Neural progenitor cell (in vitro differentiated cells): ENCODE measurements at regions not wholly inside any gene's neighbourhood (a gene's known extent, or its start where the extent isn't known, plus 50 kb on each side); places are given as distances from the start of the nearest gene placed in this dataset.

Experiments used
- DNase-seq: peaks from one replicate; pipeline ENCODE4 v3.0.0-alpha.2; 2016; ENCODE audit warnings: low spot score
- H2AFZ ChIP-seq: fragments of 200-600 bp; sonication (generic); replicated peaks from 2 replicates; pipeline ENCODE4 v1.6.1; 2016; ENCODE audit warnings: antibody characterized with exemption
- H3F3A ChIP-seq: fragments of 200-600 bp; sonication (generic); 2 replicates; pipeline ENCODE4 v1.6.1; 2016; ENCODE audit warnings: antibody characterized with exemption, low read depth
- H3K27ac ChIP-seq: fragments of 200-600 bp; sonication (generic); 2 replicates; pipeline ENCODE4 v1.5.1; 2016; ENCODE audit warnings: mild to moderate bottlenecking
- H3K27me3 ChIP-seq: fragments of 200-600 bp; sonication (generic); 2 replicates; pipeline ENCODE4 v1.6.1; 2016; ENCODE audit warnings: mild to moderate bottlenecking, moderate library complexity
- H3K36me3 ChIP-seq: fragments of 200-600 bp; sonication (generic); 2 replicates; pipeline ENCODE4 v1.5.1; 2016
- H3K4me1 ChIP-seq: fragments of 200-600 bp; sonication (generic); 2 replicates; pipeline ENCODE4 v1.6.1; 2016; ENCODE audit warnings: mixed run types
- H3K4me2 ChIP-seq: fragments of 200-600 bp; sonication (generic); 2 replicates; pipeline ENCODE4 v1.6.1; 2016
- H3K4me3 ChIP-seq: fragments of 200-600 bp; sonication (generic); 2 replicates; pipeline ENCODE4 v1.5.1; 2016
- H3K79me2 ChIP-seq: fragments of 200-600 bp; sonication (generic); 2 replicates; pipeline ENCODE4 v1.6.1; 2016; ENCODE audit warnings: low read depth
- H3K9ac ChIP-seq: fragments of 200-600 bp; sonication (generic); 2 replicates; pipeline ENCODE4 v1.6.1; 2016
- H3K9me3 ChIP-seq: fragments of 200-600 bp; sonication (generic); 2 replicates; pipeline ENCODE4 v1.5.1; 2016; ENCODE audit warnings: low read depth
- H4K20me1 ChIP-seq: fragments of 200-600 bp; sonication (generic); 2 replicates; pipeline ENCODE4 v1.6.1; 2016; ENCODE audit warnings: low read depth
- H3K27ac Mint-ChIP-seq: 3 replicates; pipeline ENCODE4 v1.8.0; 2021; ENCODE audit warnings: mixed read lengths
- H3K27me3 Mint-ChIP-seq: 2 replicates; pipeline ENCODE4 v1.8.0; 2022; ENCODE audit warnings: low read depth, mild to moderate bottlenecking, inconsistent platforms, moderate library complexity, mixed read lengths; ENCODE audit not compliant: insufficient read depth
- H3K36me3 Mint-ChIP-seq: 3 replicates; pipeline ENCODE4 v1.8.0; 2021; ENCODE audit warnings: mixed read lengths
- H3K4me1 Mint-ChIP-seq: 3 replicates; pipeline ENCODE4 v1.8.0; 2021; ENCODE audit warnings: mixed read lengths
- H3K4me3 Mint-ChIP-seq: 3 replicates; pipeline ENCODE4 v1.8.0; 2021; ENCODE audit warnings: mild to moderate bottlenecking, moderate library complexity, mixed read lengths
- H3K9me3 Mint-ChIP-seq: 3 replicates; pipeline ENCODE4 v1.8.0; 2020; ENCODE audit warnings: mixed read lengths
- EZH2 ChIP-seq: fragments of 200-600 bp; sonication (generic); IDR thresholded peaks from 2 replicates; pipeline ENCODE4 v1.6.1; 2017; ENCODE audit warnings: antibody characterized with exemption, mild to moderate bottlenecking, moderate library complexity
- EZH2phosphoT487 ChIP-seq: fragments of 200-600 bp; sonication (generic); IDR thresholded peaks from 2 replicates; pipeline ENCODE4 v1.6.1; 2017; ENCODE audit warnings: antibody characterized with exemption
- TF ChIP-seq, protein P1 (sequence below): fragments of 200-600 bp; sonication (generic); IDR thresholded peaks from 2 replicates; pipeline ENCODE4 v1.5.1; 2017; ENCODE audit warnings: antibody characterized with exemption, mild to moderate bottlenecking

DNA sequence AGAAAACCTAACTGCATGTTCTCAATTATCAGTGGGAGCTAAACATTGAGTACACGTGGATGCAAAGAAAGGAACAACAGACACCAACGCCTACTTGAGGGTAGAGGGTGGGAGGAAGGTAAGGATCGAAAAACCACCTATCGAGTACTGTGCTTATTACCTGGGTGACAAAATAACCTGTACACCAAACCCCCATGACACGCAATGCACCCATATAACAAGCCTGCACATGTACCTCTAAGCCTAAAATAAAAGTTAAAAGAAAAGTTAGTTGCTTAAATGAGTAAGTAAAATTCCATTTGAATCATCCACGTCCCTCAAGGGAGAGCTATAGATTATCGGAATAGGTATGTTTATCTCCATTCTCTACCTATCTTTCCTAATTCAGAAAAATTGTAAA lies 210.2 kb upstream of the ADCY2 start:
- H3K9me3 ChIP-seq, result no peaks in the 10 kb centered on the region
- Mint-ChIP-seq H3K9me3 (no peaks in the 10 kb centered on the region), H3K27me3 (peaks cover 4% of the 10 kb centered on the region), H3K27ac (no peak overlapping the region), H3K36me3 (no peaks in the 10 kb centered on the region), H3K4me1 (no peaks in the 10 kb centered on the region), H3K4me3 (no peak overlapping the region)
- no peaks in the 10 kb centered on the region for H3F3A ChIP-seq
- H3K27ac ChIP-seq, result no peak overlapping the region
- no peak overlapping the region for H3K4me2 ChIP-seq
- no peak for TF ChIP-seq EZH2phosphoT487
- no peak for TF ChIP-seq EZH2
- TF ChIP-seq, protein P1, sequence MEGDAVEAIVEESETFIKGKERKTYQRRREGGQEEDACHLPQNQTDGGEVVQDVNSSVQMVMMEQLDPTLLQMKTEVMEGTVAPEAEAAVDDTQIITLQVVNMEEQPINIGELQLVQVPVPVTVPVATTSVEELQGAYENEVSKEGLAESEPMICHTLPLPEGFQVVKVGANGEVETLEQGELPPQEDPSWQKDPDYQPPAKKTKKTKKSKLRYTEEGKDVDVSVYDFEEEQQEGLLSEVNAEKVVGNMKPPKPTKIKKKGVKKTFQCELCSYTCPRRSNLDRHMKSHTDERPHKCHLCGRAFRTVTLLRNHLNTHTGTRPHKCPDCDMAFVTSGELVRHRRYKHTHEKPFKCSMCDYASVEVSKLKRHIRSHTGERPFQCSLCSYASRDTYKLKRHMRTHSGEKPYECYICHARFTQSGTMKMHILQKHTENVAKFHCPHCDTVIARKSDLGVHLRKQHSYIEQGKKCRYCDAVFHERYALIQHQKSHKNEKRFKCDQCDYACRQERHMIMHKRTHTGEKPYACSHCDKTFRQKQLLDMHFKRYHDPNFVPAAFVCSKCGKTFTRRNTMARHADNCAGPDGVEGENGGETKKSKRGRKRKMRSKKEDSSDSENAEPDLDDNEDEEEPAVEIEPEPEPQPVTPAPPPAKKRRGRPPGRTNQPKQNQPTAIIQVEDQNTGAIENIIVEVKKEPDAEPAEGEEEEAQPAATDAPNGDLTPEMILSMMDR, result no peak
- H2AFZ ChIP-seq, result no peak overlapping the region
- H3K9ac ChIP-seq, result no peak overlapping the region
- H4K20me1 ChIP-seq, result no peaks in the 10 kb centered on the region
- no peaks in the 10 kb centered on the region for H3K36me3 ChIP-seq
- no peak for DNase-seq
- H3K4me3 ChIP-seq, result no peak overlapping the region
- no peaks in the 10 kb centered on the region for H3K79me2 ChIP-seq
- no peaks in the 10 kb centered on the region for H3K4me1 ChIP-seq
- H3K27me3 ChIP-seq, result no peaks in the 10 kb centered on the region

DNA sequence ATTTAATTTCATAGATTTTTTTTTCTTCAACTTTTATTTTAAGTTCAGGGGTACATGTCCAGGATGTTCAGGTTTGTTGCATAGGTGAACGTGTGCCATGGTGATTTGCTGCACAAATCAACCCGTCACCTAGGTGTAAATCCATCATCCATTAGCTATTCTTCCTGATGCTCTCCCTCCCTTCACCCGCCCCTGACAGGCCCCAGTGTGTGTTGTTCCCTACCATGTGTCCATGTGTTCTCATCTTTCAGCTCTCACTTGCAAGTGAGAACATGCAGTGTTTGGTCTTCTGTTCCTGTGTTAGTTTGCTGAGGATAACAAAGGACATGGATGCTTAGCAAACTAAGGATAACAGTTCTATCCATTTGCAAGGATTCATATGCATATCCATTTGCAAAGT lies 209.1 kb upstream of the ADCY2 start:
- Histone ChIP-seq H3K27me3 (no peaks in the 10 kb centered on the region), H3K79me2 (no peaks in the 10 kb centered on the region), H3K36me3 (no peaks in the 10 kb centered on the region), H2AFZ (no peak overlapping the region), H4K20me1 (no peaks in the 10 kb centered on the region), H3K9ac (no peak overlapping the region), H3K4me3 (no peak overlapping the region), H3K9me3 (no peaks in the 10 kb centered on the region), H3K4me2 (no peak overlapping the region), H3K27ac (no peak overlapping the region), H3F3A (no peaks in the 10 kb centered on the region), H3K4me1 (no peaks in the 10 kb centered on the region)
- peak overlapping the region; percentile 61 for H3K27ac Mint-ChIP-seq
- no peak for TF ChIP-seq EZH2phosphoT487
- TF ChIP-seq EZH2, result no peak
- TF ChIP-seq, protein P1, result no peak
- no peaks in the 10 kb centered on the region for H3K36me3 Mint-ChIP-seq
- H3K9me3 Mint-ChIP-seq, result no peaks in the 10 kb centered on the region
- H3K4me3 Mint-ChIP-seq, result no peak overlapping the region
- H3K4me1 Mint-ChIP-seq, result no peaks in the 10 kb centered on the region
- no peak for DNase-seq
- H3K27me3 Mint-ChIP-seq, result peaks cover 5% of the 10 kb centered on the region

DNA sequence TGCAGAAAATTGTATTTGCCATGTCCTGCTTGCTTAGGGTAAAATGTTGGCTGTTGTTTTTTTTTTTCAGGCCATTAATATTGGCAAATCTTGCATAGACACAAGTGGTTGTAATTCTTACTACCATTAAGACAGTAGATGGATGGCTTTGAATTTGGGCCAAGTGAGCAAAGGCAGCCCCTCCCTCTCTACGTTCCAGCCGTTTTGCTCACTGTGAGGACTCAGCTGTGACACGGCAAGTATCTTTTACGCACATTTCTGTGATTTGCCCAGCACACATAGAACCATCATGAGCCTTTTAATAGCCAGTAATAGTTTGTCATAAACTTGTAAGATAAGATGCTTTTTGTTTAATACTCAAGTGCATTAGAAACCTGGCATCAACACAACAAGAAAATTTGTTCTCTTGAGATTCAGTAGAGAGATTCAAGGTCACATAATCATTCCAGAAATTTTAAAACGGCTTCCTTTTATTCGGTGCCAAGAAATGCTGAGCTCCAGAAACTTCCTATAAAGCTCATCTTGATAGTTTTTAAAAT lies 205.2 kb upstream of the ADCY2 start:
- no peaks in the 10 kb centered on the region for H3K36me3 ChIP-seq
- no peaks in the 10 kb centered on the region for H3K27me3 ChIP-seq
- no peaks in the 10 kb centered on the region for H3K79me2 ChIP-seq
- no peaks in the 10 kb centered on the region for H3F3A ChIP-seq
- TF ChIP-seq EZH2, result no peak
- TF ChIP-seq EZH2phosphoT487, result no peak
- TF ChIP-seq, protein P1, result no peak
- DNase-seq, result no peak
- H3K4me1 Mint-ChIP-seq, result no peaks in the 10 kb centered on the region
- H3K27ac Mint-ChIP-seq, result no peak overlapping the region
- peaks cover 3% of the 10 kb centered on the region for H3K9me3 Mint-ChIP-seq
- no peak overlapping the region for H3K4me2 ChIP-seq
- H3K4me1 ChIP-seq, result no peaks in the 10 kb centered on the region
- no peak overlapping the region for H3K4me3 ChIP-seq
- H2AFZ ChIP-seq, result no peak overlapping the region
- no peaks in the 10 kb centered on the region for H3K36me3 Mint-ChIP-seq
- no peak overlapping the region for H3K27ac ChIP-seq
- H3K9ac ChIP-seq, result no peak overlapping the region
- H3K9me3 ChIP-seq, result no peaks in the 10 kb centered on the region
- H3K4me3 Mint-ChIP-seq, result no peak overlapping the region
- H3K27me3 Mint-ChIP-seq, result peaks cover 7% of the 10 kb centered on the region
- H4K20me1 ChIP-seq, result no peaks in the 10 kb centered on the region
